GM21360 (cell line): ENCODE measurements at regions not wholly inside any gene's neighbourhood (a gene's known extent, or its start where the extent isn't known, plus 50 kb on each side); places are given as distances from the start of the nearest gene placed in this dataset.
"Not testable (repeated sequence)": the region's sequence is repeated elsewhere in the genome, so short reads cannot be mapped to it uniquely, and the experiment has no call there.

ENCODE experiments used
- ATAC-seq: cut with Tn5 transposase; IDR thresholded peaks from one replicate; pipeline ENCODE4 v1.9.1; 2021; ENCODE audit warnings: mild to moderate bottlenecking, moderate library complexity; ENCODE audit not compliant: unreplicated experiment

DNA sequence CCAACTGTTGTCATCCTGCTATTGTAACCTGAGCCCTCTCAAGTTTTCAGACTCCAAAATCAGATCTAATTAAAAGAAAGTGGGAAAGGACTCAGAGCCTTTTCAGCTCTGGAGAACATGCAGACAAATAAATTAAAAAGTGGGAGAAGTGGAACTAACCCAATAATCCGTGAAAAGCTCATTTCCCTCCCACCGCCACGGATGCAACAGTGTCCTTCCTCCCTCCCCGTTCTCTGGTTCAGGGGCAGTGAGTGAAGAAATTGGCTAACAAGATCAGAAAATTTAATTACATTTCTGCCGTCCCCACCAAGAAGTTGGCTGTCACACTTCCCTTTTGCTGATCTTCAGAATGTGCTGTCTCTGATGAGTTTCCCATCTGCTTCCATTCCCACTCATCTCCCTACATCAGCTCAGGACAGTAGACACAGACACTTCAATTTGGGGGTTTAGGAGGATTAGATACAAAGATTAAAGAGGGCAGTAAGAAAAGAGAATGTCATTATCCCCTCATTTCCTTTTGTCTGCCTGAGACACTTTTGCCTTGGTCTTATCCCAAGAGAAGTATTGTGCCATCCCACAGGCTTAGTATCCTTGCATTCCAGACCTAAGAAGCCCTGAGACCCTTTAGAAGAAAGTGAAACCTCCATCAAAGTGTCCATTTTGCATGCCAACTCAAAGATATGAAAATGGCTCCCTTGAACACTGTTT is 335.7 kb upstream of the PPP2R3A start:
- no peak for ATAC-seq

GRCh38 chr3:135632556-135633065 is 332.9 kb upstream of the PPP2R3A start:
- no peak for ATAC-seq

DNA sequence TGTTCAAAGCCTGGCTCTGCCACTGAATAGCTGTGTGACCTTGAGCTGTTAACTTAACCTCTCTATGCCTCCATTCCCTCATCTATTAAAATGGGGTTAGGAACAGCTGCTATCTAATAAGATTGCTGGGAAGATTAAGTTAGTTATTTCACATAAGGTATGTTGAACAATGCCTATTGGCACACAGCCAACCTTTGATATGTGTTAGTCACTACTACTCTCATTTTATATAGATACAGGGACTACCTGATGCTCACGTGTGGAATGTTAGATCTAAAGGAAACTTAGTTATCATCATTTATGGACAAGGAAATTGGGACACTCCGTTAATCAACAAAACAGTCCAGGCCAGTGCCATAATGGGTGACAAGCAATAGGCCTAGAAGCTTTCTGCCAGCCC is 332.4 kb upstream of the PPP2R3A start:
- no peak for ATAC-seq

DNA sequence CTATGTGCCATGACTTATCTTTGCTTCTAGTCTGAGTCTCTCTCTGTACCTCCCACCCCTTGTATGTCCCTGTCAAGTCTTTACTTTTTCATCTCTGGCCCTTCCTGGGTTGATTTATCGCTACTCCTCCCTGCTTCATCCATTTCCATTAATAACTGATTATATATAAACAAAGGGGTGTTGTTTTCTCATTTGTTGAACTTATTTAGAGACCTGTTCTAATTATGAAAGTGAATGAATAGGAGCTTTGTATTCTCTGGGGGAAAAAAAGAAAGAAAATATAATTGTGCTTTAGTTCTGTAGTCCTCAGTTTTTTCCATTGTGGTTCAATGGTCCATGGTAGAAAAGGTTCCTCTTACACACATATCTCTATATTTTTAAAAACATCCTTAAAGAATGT is 328.9 kb upstream of the PPP2R3A start:
- ATAC-seq: no peak

DNA sequence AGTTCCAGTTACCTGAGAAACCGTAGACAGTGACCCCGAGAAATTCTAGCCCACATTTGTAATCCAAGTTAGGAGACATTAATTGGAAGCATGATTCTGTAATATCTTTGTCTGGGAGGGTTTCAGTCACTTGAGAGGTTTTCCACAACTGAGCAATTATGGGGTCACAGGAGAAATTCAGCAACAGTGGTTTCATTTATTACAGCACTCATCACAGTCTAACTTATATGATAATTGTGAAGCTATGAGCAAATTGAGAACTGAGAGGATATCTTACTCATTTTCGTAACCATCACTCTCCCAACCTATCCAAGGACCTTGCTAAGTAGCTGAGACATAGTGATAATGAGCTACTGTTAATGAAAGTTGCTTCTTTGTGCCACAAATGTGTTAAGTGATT is 328.5 kb upstream of the PPP2R3A start:
- ATAC-seq: no peak

DNA sequence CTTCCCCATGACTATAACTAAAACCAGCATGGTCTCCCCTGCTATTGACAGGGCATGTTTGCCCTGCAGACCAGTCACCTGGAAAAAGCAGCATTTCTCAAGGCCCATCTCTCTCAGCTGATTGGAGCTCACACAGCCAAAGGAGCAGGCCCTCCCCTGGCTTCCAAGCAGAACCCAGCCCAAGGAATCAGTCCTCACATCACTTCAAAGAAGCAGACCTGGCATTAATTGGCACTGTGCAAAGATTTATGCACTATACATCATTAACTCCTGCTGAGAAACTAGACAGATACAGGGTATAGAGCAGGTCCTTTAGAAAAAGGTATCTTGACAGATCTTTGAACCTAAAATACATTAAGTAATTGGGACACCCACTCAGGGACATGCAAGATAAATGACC is 323.8 kb upstream of the PPP2R3A start:
- ATAC-seq: no peak

GRCh38 chr3:135645541-135645940 is 320.0 kb upstream of the PPP2R3A start:
- ATAC-seq: no peak

- no peak for ATAC-seq
Measured at GRCh38 chr3:135646873-135647272, 318.7 kb upstream of the PPP2R3A start.

DNA sequence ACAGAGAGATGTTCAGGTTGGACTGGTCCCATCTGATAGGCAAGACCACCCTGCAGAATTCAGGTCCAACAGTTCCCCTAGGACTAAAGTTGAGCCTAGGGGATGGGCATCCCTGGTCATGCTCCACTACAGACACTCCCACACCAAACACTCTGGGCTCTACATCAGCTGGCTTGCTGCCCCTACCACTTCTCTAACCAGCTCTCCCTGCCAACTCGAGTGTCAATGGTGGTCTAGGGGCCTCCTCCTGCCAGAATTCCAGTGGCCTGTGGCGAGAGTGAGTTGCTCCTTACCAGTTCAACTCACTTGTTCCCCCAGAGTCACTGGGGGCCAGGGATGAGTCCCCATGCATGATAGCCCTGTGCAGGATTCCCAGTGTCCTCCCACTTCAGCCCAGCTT is 316.2 kb upstream of the PPP2R3A start:
- no peak for ATAC-seq

- no peak for ATAC-seq
Measured at GRCh38 chr3:135650309-135650708, 315.2 kb upstream of the PPP2R3A start.

- ATAC-seq: no peak
Measured at GRCh38 chr3:135652388-135652787, 313.1 kb upstream of the PPP2R3A start.

DNA sequence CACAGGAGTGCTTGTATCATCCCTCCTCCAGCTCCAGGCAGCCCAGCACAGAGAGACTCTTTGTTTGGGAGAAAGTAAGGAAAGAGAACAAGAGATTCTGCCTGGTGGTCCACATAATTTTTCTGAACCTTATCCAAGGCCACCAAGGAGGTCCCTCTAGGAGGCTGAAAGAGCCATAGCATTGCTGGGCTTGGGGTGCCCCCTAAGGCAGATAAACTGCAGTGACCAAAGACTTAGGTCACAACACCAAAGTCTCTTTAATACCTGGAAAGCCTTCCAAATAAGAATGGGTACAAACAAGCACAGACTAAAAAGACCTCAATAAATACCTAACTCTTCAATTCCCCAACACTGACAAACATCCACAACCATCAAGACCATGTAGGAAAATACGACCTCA is 310.2 kb upstream of the PPP2R3A start:
- no peak for ATAC-seq

- ATAC-seq: not testable (repeated sequence)
Measured at GRCh38 chr3:135658451-135658850, 307.1 kb upstream of the PPP2R3A start.

DNA sequence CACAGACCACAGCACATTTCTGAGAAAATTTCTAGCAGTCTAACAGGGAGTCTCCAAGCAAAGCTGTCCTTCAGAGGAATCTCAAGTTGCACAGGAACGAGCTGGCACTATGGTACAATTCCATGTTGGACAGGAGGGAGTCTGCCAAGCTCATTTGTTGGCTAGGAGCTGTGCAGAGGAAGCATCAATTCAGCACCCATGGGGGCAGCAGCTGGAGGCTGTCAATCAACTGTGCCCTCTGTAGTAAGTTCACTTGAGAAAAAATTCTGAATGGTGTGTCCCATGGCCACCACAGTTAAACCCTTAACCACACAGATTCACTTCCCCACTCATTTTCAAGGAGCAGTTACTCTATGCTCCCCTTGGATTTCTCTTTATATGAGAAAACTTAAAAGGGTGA is 298.5 kb upstream of the PPP2R3A start:
- no peak for ATAC-seq

GRCh38 chr3:135674508-135674907 is 291.0 kb upstream of the PPP2R3A start:
- ATAC-seq: no peak

DNA sequence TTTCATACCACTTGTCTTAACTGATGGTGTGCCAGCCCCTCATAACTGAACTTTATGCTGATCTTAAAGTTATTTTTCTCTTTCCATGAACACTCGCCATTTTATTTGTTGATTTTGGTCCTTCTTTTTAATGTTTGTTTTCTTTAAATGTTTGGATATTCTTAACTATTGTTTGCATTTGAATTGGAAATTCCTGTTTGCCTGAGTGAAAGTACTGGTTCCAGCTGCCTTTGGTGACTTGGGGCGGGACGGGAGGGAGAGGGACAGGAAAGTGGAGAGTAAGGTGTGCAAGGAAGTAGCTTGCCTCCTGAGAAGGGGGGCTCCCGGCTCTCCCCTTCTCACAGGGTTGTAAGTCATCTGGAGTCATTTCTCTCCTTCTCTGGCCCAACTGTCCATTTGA is 287.1 kb upstream of the PPP2R3A start:
- ATAC-seq: no peak

- ATAC-seq: no peak
Measured at GRCh38 chr3:135688003-135688402, 277.5 kb upstream of the PPP2R3A start.

DNA sequence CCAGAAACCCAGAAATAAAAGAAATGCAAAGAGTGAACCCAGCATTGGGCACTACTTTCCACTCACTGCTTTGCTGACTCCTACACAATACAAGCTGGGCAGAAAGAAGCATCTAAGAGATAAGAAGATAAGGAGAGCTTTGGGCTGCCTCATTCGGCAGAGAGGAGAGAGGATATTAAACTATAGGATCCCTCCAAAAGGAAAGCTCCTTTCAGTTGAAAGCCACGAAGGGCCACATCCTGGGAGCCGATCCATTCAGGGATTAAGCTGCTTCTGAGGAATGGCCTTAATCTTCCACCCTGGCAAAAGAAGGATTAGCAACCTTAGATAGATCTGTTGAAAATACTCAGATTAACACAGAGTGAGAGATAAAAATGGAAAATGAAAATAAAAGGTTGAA is 274.9 kb upstream of the PPP2R3A start:
- no peak for ATAC-seq

DNA sequence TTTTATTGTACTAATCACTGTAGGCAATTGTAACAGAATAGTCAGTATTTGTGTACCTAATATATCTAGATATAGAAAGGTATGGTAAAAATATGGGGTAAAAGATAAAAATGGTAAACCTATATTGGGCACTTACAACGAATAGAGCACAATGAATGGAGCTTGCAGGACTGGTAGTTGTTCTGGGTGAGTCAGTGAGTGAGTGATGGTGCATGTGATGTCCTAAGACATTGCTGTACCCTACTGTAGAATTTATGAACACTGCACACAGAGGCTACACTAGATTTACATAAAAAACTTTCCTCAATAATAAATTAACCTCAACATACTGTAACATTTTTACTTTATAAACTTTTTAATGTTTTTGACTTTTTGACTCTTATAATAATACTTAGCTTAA is 274.3 kb upstream of the PPP2R3A start:
- no peak for ATAC-seq

DNA sequence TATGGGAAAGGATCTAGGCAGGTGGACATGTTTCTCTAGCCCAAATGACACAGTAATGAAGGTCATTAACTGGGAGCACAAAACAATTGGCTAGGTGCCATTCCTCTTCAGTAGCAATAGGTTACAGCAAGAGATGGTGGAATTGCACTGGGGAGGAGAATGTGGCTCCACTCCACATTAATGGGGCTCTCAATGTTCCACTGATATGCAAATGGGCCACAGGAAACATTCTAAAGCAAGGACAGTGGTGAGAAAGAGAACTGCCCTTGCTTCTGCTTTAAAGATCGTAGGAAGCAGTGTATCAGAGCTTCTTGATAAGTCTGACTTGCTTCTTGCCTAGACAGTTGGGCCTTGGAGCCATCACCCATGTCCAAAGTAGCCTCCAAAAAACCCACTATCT is 271.4 kb upstream of the PPP2R3A start:
- ATAC-seq: no peak

DNA sequence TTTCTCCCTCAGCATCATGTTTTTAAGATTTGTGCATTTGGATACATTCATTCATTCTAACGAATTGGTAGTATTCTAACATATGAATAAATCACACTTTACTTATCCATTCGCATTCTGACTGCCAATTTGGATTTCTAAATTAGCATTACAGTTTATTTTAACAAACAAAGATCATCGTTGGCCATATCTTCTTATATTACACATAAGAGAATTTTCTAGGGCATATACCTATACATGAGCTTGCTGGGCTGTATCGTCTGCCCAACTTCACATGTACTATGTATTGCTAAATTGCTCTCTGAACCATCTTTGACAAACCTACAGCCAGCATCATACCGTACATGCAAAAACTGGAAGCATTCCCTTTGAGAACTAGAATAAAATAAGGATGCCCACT is 265.8 kb upstream of the PPP2R3A start:
- no peak for ATAC-seq

GRCh38 chr3:135706758-135707375 is 258.7 kb upstream of the PPP2R3A start:
- no peak for ATAC-seq

GRCh38 chr3:135719449-135719848 is 246.1 kb upstream of the PPP2R3A start:
- no peak for ATAC-seq
